ENCODE measurements at regions not wholly inside any gene's neighbourhood (a gene's known extent, or its start where the extent isn't known, plus 50 kb on each side); places are given as distances from the start of the nearest gene placed in this dataset.

DNA sequence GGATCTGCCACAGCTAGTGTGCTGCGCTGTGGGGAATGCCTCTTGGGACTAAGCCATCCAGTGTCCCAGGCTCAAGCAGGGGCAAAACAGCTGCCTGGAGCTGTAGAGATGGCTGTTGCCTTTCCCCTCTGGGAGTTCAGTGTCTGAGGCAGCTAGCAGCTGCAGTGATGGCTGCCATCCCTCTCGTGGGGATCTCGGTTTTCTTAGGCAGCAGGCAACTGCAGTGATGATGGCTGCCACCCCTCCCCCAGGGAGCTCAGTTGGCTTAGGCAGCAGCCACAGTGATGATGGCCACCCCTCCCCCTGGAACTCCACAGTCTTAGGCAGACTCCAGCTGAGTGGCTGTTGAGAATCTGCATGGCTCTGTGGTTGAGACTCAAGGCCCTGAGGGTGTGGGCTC, 1389.2 kb upstream of the NUDT12 start:
- no peaks in the 10 kb centered on the region for H3F3A ChIP-seq (ENCODE audit: insufficient read depth, low read length)
- H3K4me1 ChIP-seq (ENCODE audit: insufficient read depth, low read length, severe bottlenecking) = no peaks in the 10 kb centered on the region
- no peak overlapping the region for H3K4me3 ChIP-seq (ENCODE audit: low read depth, low read length, poor library complexity, severe bottlenecking)
- no peaks in the 10 kb centered on the region for H4K20me1 ChIP-seq (ENCODE audit: insufficient read depth, low read length)
- H3K4me2 ChIP-seq (ENCODE audit: low read length) = no peak overlapping the region
- no peak overlapping the region for H2AFZ ChIP-seq (ENCODE audit: low read length)
- no peaks in the 10 kb centered on the region for H3K9me3 ChIP-seq (ENCODE audit: low read length)
- no peaks in the 10 kb centered on the region for H3K79me2 ChIP-seq (ENCODE audit: insufficient read depth, low read length)
- H3K9me2 ChIP-seq (ENCODE audit: low read depth, low read length) = no peaks in the 10 kb centered on the region
- no peaks in the 10 kb centered on the region for H3K36me3 ChIP-seq (ENCODE audit: insufficient read depth, low read length)
- H3K27ac ChIP-seq (ENCODE audit: low read depth, low read length, poor library complexity, severe bottlenecking) = no peak overlapping the region
- H3K9ac ChIP-seq (ENCODE audit: low read length) = no peak overlapping the region
- TF ChIP-seq CTCF (IDR thresholded peaks at IDR 0.05; ENCODE audit: low read length) = no peak
- TF ChIP-seq EZH2 (IDR thresholded peaks at IDR 0.05; ENCODE audit: borderline replicate concordance, low read length) = no peak
- no peaks in the 10 kb centered on the region for H3K27me3 ChIP-seq (ENCODE audit: insufficient read depth, low read length)

DNA sequence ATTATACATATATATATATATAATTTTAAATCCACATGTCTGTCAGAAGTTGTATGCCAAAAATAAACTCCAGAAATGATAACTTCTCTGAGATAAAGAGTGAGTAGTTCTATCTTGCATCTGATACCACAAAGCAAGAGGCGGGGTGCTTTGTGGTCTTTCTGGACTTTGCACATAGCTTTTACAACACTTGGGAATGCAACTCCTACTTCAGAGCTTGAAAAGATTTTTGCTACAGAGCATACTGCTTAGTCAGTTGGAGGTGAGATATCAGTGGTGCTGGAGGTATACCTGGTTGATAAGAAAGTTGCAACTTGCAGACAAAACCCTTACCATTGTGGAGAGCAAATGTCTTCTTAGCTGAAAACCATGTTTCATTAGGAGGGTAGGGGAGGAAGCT, 1384.5 kb upstream of the NUDT12 start:
- Histone ChIP-seq H2AFZ (ENCODE audit: low read length) (no peak overlapping the region), H3K27me3 (ENCODE audit: insufficient read depth, low read length) (no peaks in the 10 kb centered on the region), H3F3A (ENCODE audit: insufficient read depth, low read length) (no peaks in the 10 kb centered on the region), H4K20me1 (ENCODE audit: insufficient read depth, low read length) (no peaks in the 10 kb centered on the region), H3K27ac (ENCODE audit: low read depth, low read length, poor library complexity, severe bottlenecking) (no peak overlapping the region), H3K9me2 (ENCODE audit: low read depth, low read length) (no peaks in the 10 kb centered on the region), H3K36me3 (ENCODE audit: insufficient read depth, low read length) (no peaks in the 10 kb centered on the region), H3K4me3 (ENCODE audit: low read depth, low read length, poor library complexity, severe bottlenecking) (no peak overlapping the region), H3K4me1 (ENCODE audit: insufficient read depth, low read length, severe bottlenecking) (no peaks in the 10 kb centered on the region), H3K79me2 (ENCODE audit: insufficient read depth, low read length) (no peaks in the 10 kb centered on the region), H3K4me2 (ENCODE audit: low read length) (no peak overlapping the region), H3K9me3 (ENCODE audit: low read length) (no peaks in the 10 kb centered on the region), H3K9ac (ENCODE audit: low read length) (no peak overlapping the region)
- TF ChIP-seq CTCF (IDR thresholded peaks at IDR 0.05; ENCODE audit: low read length) = no peak
- no peak for TF ChIP-seq EZH2 (IDR thresholded peaks at IDR 0.05; ENCODE audit: borderline replicate concordance, low read length)

GRCh38 chr5:104942735-104943134, 1380.1 kb upstream of the NUDT12 start:
- Histone ChIP-seq H3K27ac (ENCODE audit: low read depth, low read length, poor library complexity, severe bottlenecking) (no peak overlapping the region), H3K36me3 (ENCODE audit: insufficient read depth, low read length) (no peaks in the 10 kb centered on the region), H3K79me2 (ENCODE audit: insufficient read depth, low read length) (no peaks in the 10 kb centered on the region), H2AFZ (ENCODE audit: low read length) (no peak overlapping the region), H3K9me2 (ENCODE audit: low read depth, low read length) (no peaks in the 10 kb centered on the region), H3K9me3 (ENCODE audit: low read length) (no peaks in the 10 kb centered on the region), H3K4me2 (ENCODE audit: low read length) (no peak overlapping the region), H3K4me3 (ENCODE audit: low read depth, low read length, poor library complexity, severe bottlenecking) (no peak overlapping the region), H4K20me1 (ENCODE audit: insufficient read depth, low read length) (no peaks in the 10 kb centered on the region), H3K4me1 (ENCODE audit: insufficient read depth, low read length, severe bottlenecking) (no peaks in the 10 kb centered on the region), H3F3A (ENCODE audit: insufficient read depth, low read length) (no peaks in the 10 kb centered on the region), H3K9ac (ENCODE audit: low read length) (no peak overlapping the region), H3K27me3 (ENCODE audit: insufficient read depth, low read length) (no peaks in the 10 kb centered on the region)
- no peak for TF ChIP-seq EZH2 (IDR thresholded peaks at IDR 0.05; ENCODE audit: borderline replicate concordance, low read length)
- TF ChIP-seq CTCF (IDR thresholded peaks at IDR 0.05; ENCODE audit: low read length) = no peak
